GM23338 (cell line): ENCODE measurements at regions not wholly inside any gene's neighbourhood (a gene's known extent, or its start where the extent isn't known, plus 50 kb on each side); places are given as distances from the start of the nearest gene placed in this dataset.

Experiments used
- ATAC-seq: fragments of 200-7000 bp; cut with Tn5 transposase; 3 replicates; pipeline ENCODE4 v1.9.1; 2020
- DNase-seq: peaks from one replicate; pipeline ENCODE4 v3.0.0-alpha.2; 2015; ENCODE audit warnings: low spot score
- H2AFZ ChIP-seq: fragments of 200-600 bp; sonication (generic); 2 replicates; pipeline ENCODE4 v1.8.0; 2016; ENCODE audit warnings: antibody characterized with exemption, mild to moderate bottlenecking, moderate library complexity
- H3F3A ChIP-seq: fragments of 200-600 bp; sonication (generic); replicated peaks from 2 replicates; pipeline ENCODE4 v1.8.0; 2017; ENCODE audit warnings: antibody characterized with exemption, mixed run types, low read depth
- H3K27ac ChIP-seq: fragments of 200-600 bp; sonication (generic); 2 replicates; pipeline ENCODE4 v1.6.1; 2016; ENCODE audit warnings: low read depth
- H3K27me3 ChIP-seq: fragments of 200-600 bp; sonication (generic); 2 replicates; pipeline ENCODE4 v1.8.0; 2016; ENCODE audit warnings: mild to moderate bottlenecking, mixed run types, moderate library complexity; ENCODE audit not compliant: insufficient read depth
- H3K36me3 ChIP-seq: fragments of 200-600 bp; sonication (generic); 2 replicates; pipeline ENCODE4 v1.8.0; 2016; ENCODE audit warnings: mild to moderate bottlenecking; ENCODE audit not compliant: insufficient read depth
- H3K4me1 ChIP-seq: fragments of 200-600 bp; sonication (generic); 2 replicates; pipeline ENCODE4 v1.8.0; 2016; ENCODE audit warnings: mild to moderate bottlenecking, moderate library complexity; ENCODE audit not compliant: insufficient read depth
- H3K4me2 ChIP-seq: fragments of 200-600 bp; sonication (generic); 2 replicates; pipeline ENCODE4 v1.7.1; 2017; ENCODE audit warnings: mixed run types
- H3K4me3 ChIP-seq: fragments of 200-600 bp; sonication (generic); 2 replicates; pipeline ENCODE4 v1.6.1; 2016; ENCODE audit warnings: mixed run types
- H3K79me2 ChIP-seq: fragments of 200-600 bp; sonication (generic); replicated peaks from 2 replicates; pipeline ENCODE4 v1.8.0; 2017; ENCODE audit warnings: mild to moderate bottlenecking; ENCODE audit not compliant: insufficient read depth
- H3K9me2 ChIP-seq: fragments of 200-600 bp; sonication (generic); 2 replicates; pipeline ENCODE4 v1.8.0; 2017; ENCODE audit not compliant: insufficient read depth
- H4K20me1 ChIP-seq: fragments of 200-600 bp; sonication (generic); replicated peaks from 2 replicates; pipeline ENCODE4 v1.8.0; 2017; ENCODE audit warnings: mild to moderate bottlenecking; ENCODE audit not compliant: insufficient read depth
- H3K27ac Mint-ChIP-seq: 2 replicates; pipeline ENCODE4 v1.8.0; 2020; ENCODE audit warnings: inconsistent platforms, mild to moderate bottlenecking, moderate library complexity, mixed read lengths
- H3K27me3 Mint-ChIP-seq: 3 replicates; pipeline ENCODE4 v1.8.0; 2022; ENCODE audit warnings: low read depth, mild to moderate bottlenecking, moderate library complexity, mixed read lengths, inconsistent platforms; ENCODE audit not compliant: insufficient read depth, poor library complexity
- H3K36me3 Mint-ChIP-seq: 3 replicates; pipeline ENCODE4 v1.8.0; 2021; ENCODE audit warnings: low read depth, mild to moderate bottlenecking, inconsistent platforms, moderate library complexity, mixed read lengths
- H3K4me1 Mint-ChIP-seq: 3 replicates; pipeline ENCODE4 v1.8.0; 2020; ENCODE audit warnings: mild to moderate bottlenecking, inconsistent platforms, mixed read lengths
- H3K4me3 Mint-ChIP-seq: 3 replicates; pipeline ENCODE4 v1.8.0; 2021; ENCODE audit warnings: moderate library complexity, mild to moderate bottlenecking, inconsistent platforms, mixed read lengths
- H3K9me3 Mint-ChIP-seq: 3 replicates; pipeline ENCODE4 v1.8.0; 2020; ENCODE audit warnings: moderate library complexity, mild to moderate bottlenecking, inconsistent platforms, mixed read lengths
- CREB1 ChIP-seq: fragments of 250-450 bp; sonication (Bioruptor Pico); IDR thresholded peaks from 2 replicates; pipeline ENCODE4 v1.5.0; 2020; ENCODE audit warnings: low read depth, mild to moderate bottlenecking, moderate library complexity
- CTCF ChIP-seq, 2 experiments: fragments of 200-600 bp in 1 of 2; sonication (generic) in 1 of 2; conservative IDR thresholded peaks; 2 replicates each; pipeline versions ENCODE4 v1.5.1 to v1.6.1; 2016 to 2017; ENCODE audit warnings: antibody characterized with exemption in 2 of 2, low read depth in 2 of 2, mild to moderate bottlenecking in 2 of 2, moderate library complexity in 1 of 2
- ETS1 ChIP-seq: IDR thresholded peaks from 2 replicates; pipeline ENCODE4 v1.6.1; 2016; ENCODE audit warnings: antibody characterized with exemption
- EZH2 ChIP-seq: fragments of 200-600 bp; sonication (generic); IDR thresholded peaks from one replicate; pipeline ENCODE4 v1.8.0; 2017; ENCODE audit warnings: antibody characterized with exemption, mild to moderate bottlenecking, low read depth; ENCODE audit not compliant: unreplicated experiment
- EZH2phosphoT487 ChIP-seq: fragments of 200-600 bp; sonication (generic); IDR thresholded peaks from one replicate; pipeline ENCODE4 v1.8.1; 2018; ENCODE audit warnings: antibody characterized with exemption; ENCODE audit not compliant: unreplicated experiment
- JUNB ChIP-seq: IDR thresholded peaks from one replicate; pipeline ENCODE4 v1.6.1; 2016; ENCODE audit warnings: antibody characterized with exemption; ENCODE audit not compliant: unreplicated experiment
- NANOG ChIP-seq: IDR thresholded peaks from 2 replicates; pipeline ENCODE4 v1.6.1; 2016; ENCODE audit warnings: antibody characterized with exemption, borderline replicate concordance
- POLR2AphosphoS5 ChIP-seq: IDR thresholded peaks from 2 replicates; pipeline ENCODE4 v1.6.1; 2016; ENCODE audit warnings: antibody characterized with exemption, low read depth
- REST ChIP-seq: IDR thresholded peaks from one replicate; pipeline ENCODE4 v1.6.1; 2018; ENCODE audit warnings: antibody characterized with exemption; ENCODE audit not compliant: unreplicated experiment
- STAT1 ChIP-seq: IDR thresholded peaks from one replicate; pipeline ENCODE4 v1.6.1; 2016; ENCODE audit warnings: antibody characterized with exemption; ENCODE audit not compliant: unreplicated experiment
- ZNF114 ChIP-seq: fragments of 250-450 bp; sonication (Bioruptor Pico); IDR thresholded peaks from 2 replicates; pipeline ENCODE4 v1.5.0; 2020; ENCODE audit warnings: mild to moderate bottlenecking, moderate library complexity
- ZNF331 ChIP-seq: fragments of 250-450 bp; sonication (Bioruptor Pico); IDR thresholded peaks from 2 replicates; pipeline ENCODE4 v1.5.0; 2020; ENCODE audit warnings: low read depth, mild to moderate bottlenecking, moderate library complexity
- ZNF462 ChIP-seq: fragments of 250-450 bp; sonication (Bioruptor Pico); IDR thresholded peaks from 2 replicates; pipeline ENCODE4 v1.5.0; 2020; ENCODE audit warnings: mild to moderate bottlenecking, moderate library complexity

GRCh38 chr16:9031107-9031506 is 60.3 kb upstream of the HAPSTR1 start:
- no peaks in the 10 kb centered on the region for H3K79me2 ChIP-seq
- no peak overlapping the region for H2AFZ ChIP-seq
- no peaks in the 10 kb centered on the region for H3K27me3 ChIP-seq
- no peak for ATAC-seq
- H3K9me2 ChIP-seq = no peaks in the 10 kb centered on the region
- DNase-seq = no peak
- no peaks in the 10 kb centered on the region; the same call in 2 of the 3 replicates for H3K9me3 Mint-ChIP-seq
- H3K4me2 ChIP-seq = no peak overlapping the region
- no peak overlapping the region for H3K4me3 Mint-ChIP-seq
- H3K4me1 ChIP-seq = no peaks in the 10 kb centered on the region
- H3K27ac Mint-ChIP-seq = no peak overlapping the region
- H3K27ac ChIP-seq = no peak overlapping the region
- no peak overlapping the region for H3K4me3 ChIP-seq
- 0 out of 2 replicates have a peak, but pooled peaks cover 3% of the 10 kb centered on the region for H3F3A ChIP-seq
- H3K27me3 Mint-ChIP-seq = peaks cover 2% of the 10 kb centered on the region
- peaks cover 5% of the 10 kb centered on the region; the same call in 2 of the 3 replicates for H3K4me1 Mint-ChIP-seq
- no peak for TF ChIP-seq NANOG
- no peak for TF ChIP-seq STAT1
- TF ChIP-seq ZNF462 (CRISPR knock-in tag) = no peak
- no peak for TF ChIP-seq ETS1
- no peak for TF ChIP-seq POLR2AphosphoS5
- no peak for TF ChIP-seq JUNB
- no peak for TF ChIP-seq CTCF (conservative IDR thresholded peaks at IDR 0.05; ENCODE audit: low read depth in 2 of 2)
- TF ChIP-seq ZNF114 = no peak
- no peak for TF ChIP-seq CREB1 (CRISPR knock-in tag)
- no peak for TF ChIP-seq EZH2phosphoT487
- no peak for TF ChIP-seq EZH2
- TF ChIP-seq REST = no peak
- TF ChIP-seq ZNF331 = no peak
- no peaks in the 10 kb centered on the region for H3K36me3 ChIP-seq
- H4K20me1 ChIP-seq = no peaks in the 10 kb centered on the region
- peaks cover 2% of the 10 kb centered on the region; the same call in 2 of the 3 replicates for H3K36me3 Mint-ChIP-seq
